Activated naive CD8-positive, alpha-beta T cell treated with anti-CD3 and anti-CD28 coated beads, Interleukin-2, amount 50 U/mL, for 24 hours (primary cell): ENCODE measurements at regions not wholly inside any gene's neighbourhood (a gene's known extent, or its start where the extent isn't known, plus 50 kb on each side); places are given as distances from the start of the nearest gene placed in this dataset.

Experiments used
- ATAC-seq: fragments of 150-1000 bp; cut with Tn5 transposase; one replicate; pipeline ENCODE4 v1.10.0; 2021
- DNase-seq: peaks from one replicate; pipeline ENCODE4 v3.0.0; 2021
- H3K27ac Mint-ChIP-seq: one replicate; pipeline ENCODE4 v1.8.0; 2021; ENCODE audit warnings: mild to moderate bottlenecking, mixed read lengths
- H3K27me3 Mint-ChIP-seq: one replicate; pipeline ENCODE4 v1.8.0; 2021; ENCODE audit warnings: mixed read lengths
- H3K36me3 Mint-ChIP-seq: one replicate; pipeline ENCODE4 v1.8.0; 2021; ENCODE audit warnings: low read depth, mixed read lengths
- H3K4me1 Mint-ChIP-seq: one replicate; pipeline ENCODE4 v1.8.0; 2021; ENCODE audit warnings: mixed read lengths
- H3K4me3 Mint-ChIP-seq: one replicate; pipeline ENCODE4 v1.8.0; 2021; ENCODE audit warnings: mild to moderate bottlenecking, moderate library complexity, mixed read lengths
- H3K9me3 Mint-ChIP-seq: one replicate; pipeline ENCODE4 v1.8.0; 2021; ENCODE audit warnings: mixed read lengths

GRCh38 chr15:66832664-66833063 lies 130.6 kb downstream of the SMAD6 start:
- Mint-ChIP-seq H3K36me3 (no peaks in the 10 kb centered on the region), H3K9me3 (no peaks in the 10 kb centered on the region), H3K27ac (no peak overlapping the region), H3K4me3 (no peak overlapping the region), H3K4me1 (peaks cover 4% of the 10 kb centered on the region), H3K27me3 (peaks cover 5% of the 10 kb centered on the region)
- no peak for DNase-seq
- ATAC-seq: no peak

- Mint-ChIP-seq H3K4me1 (peaks cover 4% of the 10 kb centered on the region), H3K27me3 (peaks cover 5% of the 10 kb centered on the region), H3K36me3 (no peaks in the 10 kb centered on the region), H3K4me3 (no peak overlapping the region), H3K27ac (no peak overlapping the region), H3K9me3 (no peaks in the 10 kb centered on the region)
- ATAC-seq (no peak), DNase-seq (no peak)
Measured at GRCh38 chr15:66833371-66833770, 131.3 kb downstream of the SMAD6 start.

- no peaks in the 10 kb centered on the region for H3K36me3 Mint-ChIP-seq
- H3K27ac Mint-ChIP-seq: no peak overlapping the region
- no peaks in the 10 kb centered on the region for H3K9me3 Mint-ChIP-seq
- ATAC-seq (no peak), DNase-seq (no peak)
- no peak overlapping the region for H3K4me3 Mint-ChIP-seq
- peaks cover 4% of the 10 kb centered on the region for H3K4me1 Mint-ChIP-seq
- peaks cover 5% of the 10 kb centered on the region for H3K27me3 Mint-ChIP-seq
Measured at GRCh38 chr15:66833803-66834202, 131.8 kb downstream of the SMAD6 start.

- ATAC-seq: no peak
- peaks cover 5% of the 10 kb centered on the region for H3K27me3 Mint-ChIP-seq
Measured at GRCh38 chr15:66834881-66835878, 133.1 kb downstream of the SMAD6 start.

DNA sequence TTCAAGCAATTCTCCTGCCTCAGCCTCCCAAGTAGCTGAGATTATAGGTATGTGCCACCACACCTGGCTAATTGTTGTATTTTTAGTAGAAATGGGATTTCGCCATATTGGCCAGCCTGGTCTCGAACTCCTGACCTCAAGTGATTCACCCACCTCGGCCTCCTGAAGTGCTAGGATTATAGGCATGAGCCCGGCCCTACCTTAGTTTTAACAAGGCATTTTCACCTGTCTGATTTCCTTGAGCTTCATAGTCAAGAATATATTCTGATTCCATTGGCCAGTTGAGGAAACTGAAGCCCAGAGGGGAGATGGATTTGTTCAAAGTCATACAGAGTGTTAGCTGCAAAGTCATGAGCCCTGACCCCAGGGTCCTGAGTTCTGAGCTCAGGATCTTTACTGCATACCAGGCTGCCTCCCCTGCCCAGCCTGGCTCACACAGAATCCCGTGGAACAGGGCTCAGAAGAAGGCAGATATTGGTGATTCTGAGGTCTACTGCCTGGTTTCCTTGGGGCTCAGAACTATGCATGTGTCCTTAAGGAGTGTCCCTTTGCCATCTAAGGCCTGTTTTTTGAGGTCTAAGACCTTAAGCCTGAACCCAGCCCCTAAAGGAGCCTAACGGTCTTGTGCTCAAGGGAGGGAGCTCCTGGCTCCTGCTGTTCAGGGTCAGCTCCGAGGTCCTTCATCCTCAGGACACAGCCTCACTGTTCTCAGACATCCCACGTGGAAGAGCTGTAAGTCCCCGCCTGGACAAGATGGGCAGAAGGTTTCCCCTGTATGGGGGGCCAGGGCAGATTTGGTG lies 134.4 kb downstream of the SMAD6 start:
- Mint-ChIP-seq H3K36me3 (no peaks in the 10 kb centered on the region), H3K4me3 (no peak overlapping the region), H3K27ac (no peak overlapping the region), H3K4me1 (peaks cover 4% of the 10 kb centered on the region), H3K27me3 (peaks cover 9% of the 10 kb centered on the region), H3K9me3 (no peaks in the 10 kb centered on the region)
- ATAC-seq (no peak), DNase-seq (no peak)

More at GRCh38 chr15:66834881-66835878, 133.1 kb downstream of the SMAD6 start:
- no peaks in the 10 kb centered on the region for H3K36me3 Mint-ChIP-seq
- peaks cover 4% of the 10 kb centered on the region for H3K4me1 Mint-ChIP-seq
- no peak overlapping the region for H3K27ac Mint-ChIP-seq
- no peak overlapping the region for H3K4me3 Mint-ChIP-seq
- H3K9me3 Mint-ChIP-seq: no peaks in the 10 kb centered on the region
- DNase-seq: no peak

GRCh38 chr15:66838202-66838601 lies 136.2 kb downstream of the SMAD6 start:
- no peaks in the 10 kb centered on the region for H3K9me3 Mint-ChIP-seq
- no peak overlapping the region for H3K4me3 Mint-ChIP-seq
- H3K36me3 Mint-ChIP-seq: no peaks in the 10 kb centered on the region
- ATAC-seq (no peak), DNase-seq (no peak)
- H3K27ac Mint-ChIP-seq: no peak overlapping the region
- peaks cover 20% of the 10 kb centered on the region for H3K27me3 Mint-ChIP-seq
- H3K4me1 Mint-ChIP-seq: peaks cover 9% of the 10 kb centered on the region

- H3K36me3 Mint-ChIP-seq: no peaks in the 10 kb centered on the region
Measured at GRCh38 chr15:66838671-66839239, 136.7 kb downstream of the SMAD6 start.

GRCh38 chr15:66839506-66840112 lies 137.6 kb downstream of the SMAD6 start:
- H3K4me1 Mint-ChIP-seq: peaks cover 5% of the 10 kb centered on the region
- ATAC-seq (no peak), DNase-seq (no peak)
- H3K4me3 Mint-ChIP-seq: no peak overlapping the region
- H3K27ac Mint-ChIP-seq: no peak overlapping the region
- peaks cover 34% of the 10 kb centered on the region for H3K27me3 Mint-ChIP-seq
- no peaks in the 10 kb centered on the region for H3K36me3 Mint-ChIP-seq
- H3K9me3 Mint-ChIP-seq: no peaks in the 10 kb centered on the region

More at GRCh38 chr15:66838671-66839239, 136.7 kb downstream of the SMAD6 start:
- Mint-ChIP-seq H3K27ac (no peak overlapping the region), H3K4me3 (no peak overlapping the region), H3K4me1 (peaks cover 5% of the 10 kb centered on the region), H3K9me3 (no peaks in the 10 kb centered on the region), H3K27me3 (peaks cover 25% of the 10 kb centered on the region)
- ATAC-seq (no peak), DNase-seq (no peak)

DNA sequence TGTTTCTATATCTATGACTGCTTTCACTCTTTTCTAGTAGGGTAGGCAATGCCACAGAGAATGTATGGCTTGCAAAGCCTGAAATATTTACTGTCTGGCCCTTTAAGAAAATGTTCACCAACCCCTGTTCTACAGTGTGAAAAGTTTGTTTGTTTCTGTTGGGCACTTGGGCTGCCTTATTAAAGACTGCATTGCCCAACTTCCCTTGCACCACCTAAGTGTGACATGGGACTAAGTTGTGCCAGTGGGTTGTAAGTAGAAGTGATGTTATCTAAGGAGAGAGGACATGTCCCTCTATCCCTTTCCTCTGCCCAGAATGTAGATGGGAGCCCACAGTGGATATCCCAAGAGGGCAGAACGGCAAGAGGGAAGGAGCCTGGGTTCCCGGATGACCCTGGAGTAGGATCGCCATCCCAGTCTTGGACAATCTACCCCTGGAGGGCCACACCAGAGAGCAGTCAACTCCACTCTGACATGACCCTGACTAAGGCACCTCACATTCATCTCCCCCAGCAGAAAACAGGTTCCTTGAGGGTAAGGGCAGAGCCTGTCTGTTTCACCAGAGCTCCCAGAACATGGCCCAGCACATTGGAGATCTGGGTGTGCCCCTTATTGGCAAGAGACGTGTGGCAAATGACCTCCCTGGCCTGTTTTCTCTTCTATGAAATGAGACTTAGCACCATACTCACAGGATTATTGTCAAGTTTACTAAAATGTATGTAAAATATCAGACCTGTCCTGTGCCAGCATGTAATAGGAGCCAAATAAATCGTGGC lies 138.8 kb downstream of the SMAD6 start:
- H3K27ac Mint-ChIP-seq: no peak overlapping the region
- H3K9me3 Mint-ChIP-seq: no peaks in the 10 kb centered on the region
- H3K4me3 Mint-ChIP-seq: no peak overlapping the region
- DNase-seq: no peak
- H3K36me3 Mint-ChIP-seq: no peaks in the 10 kb centered on the region
- peaks cover 36% of the 10 kb centered on the region for H3K27me3 Mint-ChIP-seq
- peaks cover 5% of the 10 kb centered on the region for H3K4me1 Mint-ChIP-seq
- no peak for ATAC-seq

GRCh38 chr15:66841953-66842681 lies 140.1 kb downstream of the SMAD6 start:
- Mint-ChIP-seq H3K27me3 (peaks cover 40% of the 10 kb centered on the region), H3K4me3 (no peak overlapping the region), H3K27ac (no peak overlapping the region), H3K9me3 (no peaks in the 10 kb centered on the region), H3K4me1 (peaks cover 5% of the 10 kb centered on the region), H3K36me3 (no peaks in the 10 kb centered on the region)
- peak; percentile 38 for ATAC-seq
- peak; percentile 30 for DNase-seq

DNA sequence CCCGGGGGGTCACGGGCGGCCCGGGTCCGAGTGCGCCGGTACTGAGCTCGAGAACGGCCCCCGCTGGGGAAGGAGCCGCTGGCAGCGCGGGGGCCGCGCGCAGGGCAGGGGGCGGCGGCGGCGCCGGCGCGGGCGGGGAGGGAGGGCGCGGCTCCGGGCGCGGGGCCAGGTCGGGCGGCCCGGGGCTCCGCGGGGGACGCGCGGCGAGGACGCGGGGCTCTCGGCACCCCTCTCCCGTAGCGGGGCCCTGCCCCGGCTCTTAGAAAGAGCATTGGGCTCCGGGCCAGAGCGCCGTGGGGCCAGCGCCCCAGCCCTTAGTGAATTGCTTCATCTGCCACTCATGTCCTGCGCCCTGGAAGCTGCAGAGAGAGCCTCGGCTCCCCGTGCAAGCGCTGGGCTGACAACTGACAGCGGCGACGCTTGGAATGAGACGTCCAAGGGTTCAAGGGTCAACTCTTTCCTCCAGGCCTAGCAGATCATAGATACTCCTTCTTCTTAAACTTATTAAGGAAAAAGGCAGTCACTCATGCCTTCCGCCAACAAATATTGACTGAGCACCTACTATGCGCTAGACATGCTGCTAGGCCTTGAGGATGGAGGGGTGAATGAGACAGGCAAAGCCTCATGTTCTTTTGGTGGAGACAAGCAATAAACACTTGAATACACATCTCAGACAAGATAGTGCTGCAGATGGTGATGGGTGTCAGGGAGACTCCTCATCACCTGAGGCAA lies 140.8 kb downstream of the SMAD6 start:
- no peaks in the 10 kb centered on the region for H3K36me3 Mint-ChIP-seq
- no peak overlapping the region for H3K4me3 Mint-ChIP-seq
- DNase-seq (no peak), ATAC-seq (peak; percentile 31)
- no peaks in the 10 kb centered on the region for H3K9me3 Mint-ChIP-seq
- H3K4me1 Mint-ChIP-seq: peaks cover 5% of the 10 kb centered on the region
- peaks cover 40% of the 10 kb centered on the region for H3K27me3 Mint-ChIP-seq
- no peak overlapping the region for H3K27ac Mint-ChIP-seq

GRCh38 chr15:66843581-66843980 lies 141.5 kb downstream of the SMAD6 start:
- H3K27me3 Mint-ChIP-seq: peaks cover 42% of the 10 kb centered on the region
- H3K36me3 Mint-ChIP-seq: no peaks in the 10 kb centered on the region
- no peak overlapping the region for H3K27ac Mint-ChIP-seq
- ATAC-seq: no peak
- no peak for DNase-seq
- H3K4me1 Mint-ChIP-seq: peaks cover 5% of the 10 kb centered on the region
- H3K4me3 Mint-ChIP-seq: no peak overlapping the region
- no peaks in the 10 kb centered on the region for H3K9me3 Mint-ChIP-seq
